Islet precursor cell (in vitro differentiated cells): ENCODE measurements at regions not wholly inside any gene's neighbourhood (a gene's known extent, or its start where the extent isn't known, plus 50 kb on each side); places are given as distances from the start of the nearest gene placed in this dataset.
"Not testable (repeated sequence)": the region's sequence is repeated elsewhere in the genome, so short reads cannot be mapped to it uniquely, and the experiment has no call there.

Source experiments
- DNase-seq: peaks from one replicate; pipeline ENCODE4 v3.0.0-alpha.2; 2018

DNA sequence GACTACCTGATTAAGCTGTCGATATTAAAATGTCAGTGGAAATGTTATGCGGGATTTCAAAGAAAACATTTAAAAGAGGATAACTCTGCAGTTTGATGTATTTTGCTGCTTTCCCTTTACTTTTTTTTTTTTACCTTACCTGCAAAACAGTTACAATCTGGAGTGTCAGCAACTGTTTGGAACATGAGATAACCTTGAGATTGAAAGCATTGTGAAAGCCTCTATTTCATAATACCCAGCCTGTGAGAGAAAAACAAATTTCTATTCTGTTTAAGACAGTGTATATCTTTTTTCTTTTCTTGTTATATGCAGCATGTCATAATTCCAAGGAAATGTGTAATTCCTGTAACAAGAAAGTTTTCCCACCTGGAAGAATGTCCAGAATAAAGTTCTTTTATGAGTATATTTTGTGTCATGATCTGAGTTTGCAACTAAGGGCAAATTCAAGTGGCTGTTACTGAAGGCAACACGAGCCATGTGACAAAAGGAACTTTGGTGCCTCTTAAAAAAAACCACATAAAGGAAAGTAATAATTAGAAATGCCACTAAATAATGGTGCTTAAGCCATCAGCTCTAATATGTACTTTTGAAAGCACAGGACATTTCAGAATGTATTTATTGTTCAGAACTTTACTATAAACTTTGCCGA lies 297.0 kb upstream of the DSEL start:
- no peak for DNase-seq

DNA sequence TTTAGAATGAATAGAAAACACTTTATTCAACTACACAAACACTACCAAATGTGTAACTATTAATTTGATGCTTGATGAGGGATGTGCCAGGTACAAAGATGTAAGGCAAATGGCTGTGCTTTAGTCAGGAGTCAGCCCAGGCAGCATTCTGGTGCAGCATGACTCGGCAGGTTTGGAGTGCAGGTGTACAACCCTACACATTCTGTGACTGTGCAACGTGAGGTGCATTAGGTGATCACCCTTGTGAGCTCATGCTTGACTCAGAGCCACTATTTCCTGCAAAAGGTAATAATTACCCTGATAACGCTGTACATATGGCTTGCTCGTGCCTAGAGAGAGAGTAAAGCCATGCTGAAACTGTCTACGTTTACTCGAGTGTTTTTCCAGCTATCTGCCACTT lies 288.7 kb upstream of the DSEL start:
- DNase-seq: no peak

DNA sequence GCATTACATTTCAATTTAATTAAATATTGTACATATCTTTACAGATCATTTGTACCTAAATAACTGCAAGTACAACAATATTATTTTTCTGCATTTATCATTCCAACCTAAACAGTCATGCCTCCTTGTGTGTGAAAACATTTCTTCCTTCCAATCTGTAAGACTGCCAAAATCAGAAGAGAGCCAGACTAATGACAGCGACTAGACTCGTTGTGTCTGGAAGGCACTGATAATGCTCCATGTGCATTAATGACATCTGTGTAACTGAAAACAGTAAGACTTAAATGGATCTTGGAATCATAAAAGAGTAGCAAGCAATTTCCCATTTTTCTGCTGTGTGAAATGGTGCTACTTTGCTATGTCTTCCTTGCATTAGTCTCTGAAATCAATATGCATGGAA lies 278.0 kb upstream of the DSEL start:
- no peak for DNase-seq

DNA sequence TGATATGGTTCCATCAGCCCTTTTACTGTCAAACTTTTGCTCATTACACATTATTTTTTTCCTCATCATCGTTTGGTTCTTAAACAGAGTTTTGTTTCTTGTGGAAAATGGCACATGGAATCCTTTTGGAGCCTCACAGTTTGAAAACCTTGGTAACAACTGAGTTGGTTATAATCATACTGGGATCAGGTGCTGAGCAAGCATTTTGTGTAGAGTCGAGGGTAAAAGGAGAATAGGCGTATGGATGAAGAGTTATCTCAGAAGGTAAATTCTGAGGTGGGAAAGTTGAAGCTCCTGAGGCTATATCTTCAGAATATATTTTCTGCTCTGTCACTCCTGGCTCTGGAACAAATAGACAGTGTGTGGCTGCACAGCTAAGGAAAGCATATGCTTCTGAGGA lies 274.0 kb upstream of the DSEL start:
- DNase-seq: no peak

DNA sequence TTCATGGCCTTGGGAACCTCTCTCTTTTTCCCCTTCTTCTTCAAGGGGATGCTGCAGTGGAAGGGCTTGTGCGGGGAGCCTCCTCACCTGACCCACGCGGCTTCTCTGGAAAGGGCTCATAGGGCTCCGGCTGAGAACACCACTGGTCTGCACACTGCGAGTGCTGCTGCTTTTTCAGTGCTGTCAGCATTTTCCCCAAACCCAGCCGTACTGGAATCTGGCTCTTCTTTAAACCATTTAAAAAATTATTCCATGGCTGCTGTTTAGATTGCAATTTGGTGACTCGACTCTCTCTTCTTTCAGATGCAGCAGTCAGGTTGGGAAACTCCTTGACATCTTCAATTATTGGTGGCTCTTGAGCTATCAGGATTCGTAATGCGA lies 272.6 kb upstream of the DSEL start:
- DNase-seq: no peak

DNA sequence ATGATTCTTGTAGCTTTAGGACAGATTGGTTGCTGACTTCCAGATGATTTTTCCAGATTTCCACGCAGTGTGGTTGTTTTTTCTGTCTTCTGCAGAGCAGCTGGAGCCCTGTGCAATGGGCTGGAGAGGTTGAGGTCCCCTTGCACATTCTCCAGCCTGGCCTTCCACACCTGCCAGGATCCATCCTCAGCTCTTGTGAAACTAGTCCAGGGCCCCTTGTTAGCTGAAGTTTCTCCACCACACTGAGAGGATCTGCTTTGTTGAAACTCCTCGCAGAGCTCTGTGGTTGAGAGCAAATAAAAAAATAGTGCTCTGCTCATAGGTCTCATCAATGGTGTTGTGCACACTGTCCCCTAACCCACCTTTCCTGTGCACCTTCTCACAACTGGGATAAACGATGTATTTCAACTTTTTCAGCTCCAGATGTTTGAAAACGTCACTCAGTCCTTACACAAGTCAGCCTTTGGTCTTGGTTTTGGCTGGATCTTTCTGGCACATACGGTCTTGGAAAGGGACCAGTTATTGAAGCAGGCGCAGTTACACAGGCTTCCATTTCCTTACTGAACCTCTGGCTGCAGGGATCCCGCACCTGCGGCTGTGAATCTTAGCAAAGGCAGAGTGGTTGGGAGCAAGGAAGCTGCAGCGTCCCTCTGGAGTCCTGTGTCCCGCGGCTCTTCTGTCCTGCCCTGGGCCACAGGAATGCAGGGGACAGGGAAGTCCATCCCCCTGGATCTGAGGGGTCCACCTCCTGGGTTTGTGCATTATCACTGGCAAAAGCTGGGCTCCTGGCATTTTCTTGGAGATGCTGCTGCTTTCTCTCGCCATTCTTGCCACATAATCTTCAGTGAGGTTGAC lies 272.0 kb upstream of the DSEL start:
- DNase-seq: no peak

DNA sequence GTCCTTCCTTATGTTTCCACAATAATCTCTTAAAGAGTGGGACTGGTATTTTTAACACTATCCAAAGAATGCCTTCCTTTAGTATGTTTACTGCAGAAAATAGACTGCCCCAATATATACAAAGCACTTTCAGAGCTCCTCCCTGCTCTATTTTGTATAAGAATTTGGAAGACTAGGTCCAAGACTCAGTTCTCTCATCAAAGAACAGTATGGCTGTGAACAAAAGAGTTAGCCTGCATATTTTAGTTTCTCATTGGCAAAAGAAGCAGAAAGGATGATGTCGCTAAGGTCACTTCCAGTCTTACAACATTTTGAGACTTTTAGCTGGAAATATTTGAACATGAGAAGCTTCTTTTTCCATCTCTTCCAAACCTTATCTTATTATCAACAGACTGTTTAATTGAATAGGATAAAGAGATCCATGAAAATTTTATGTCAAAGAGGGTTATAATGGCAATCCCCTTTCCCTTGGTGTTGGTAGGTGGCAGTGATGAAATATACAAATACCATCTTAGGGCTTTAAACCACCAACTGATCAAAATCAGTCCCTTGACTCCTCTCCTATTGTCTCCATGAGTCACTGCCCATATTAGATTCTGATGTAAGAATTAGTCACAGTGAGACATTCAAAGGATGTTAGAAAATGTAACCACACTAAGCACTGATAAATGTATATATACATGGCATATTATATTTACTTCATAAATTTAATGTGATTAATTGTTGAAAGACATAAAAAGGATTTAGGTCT lies 266.9 kb upstream of the DSEL start:
- no peak for DNase-seq

DNA sequence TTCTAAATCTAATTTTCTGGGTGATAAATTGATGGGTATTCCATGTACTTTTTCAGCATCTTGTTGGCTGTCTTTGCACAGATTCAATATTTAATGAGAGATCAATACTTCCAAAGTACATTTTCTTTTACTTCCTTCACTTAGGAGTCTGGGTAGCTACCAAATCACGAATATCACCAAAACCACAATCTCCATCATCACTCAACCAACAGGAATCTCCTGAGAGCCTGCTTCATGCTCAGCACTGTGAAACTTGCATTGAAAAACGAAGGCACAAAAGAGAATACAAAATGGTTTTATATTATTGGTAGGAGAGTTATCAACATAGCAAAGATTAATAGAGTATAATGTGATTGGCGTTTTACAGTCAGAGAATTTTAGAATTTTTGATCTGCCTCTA lies 261.5 kb upstream of the DSEL start:
- no peak for DNase-seq

DNA sequence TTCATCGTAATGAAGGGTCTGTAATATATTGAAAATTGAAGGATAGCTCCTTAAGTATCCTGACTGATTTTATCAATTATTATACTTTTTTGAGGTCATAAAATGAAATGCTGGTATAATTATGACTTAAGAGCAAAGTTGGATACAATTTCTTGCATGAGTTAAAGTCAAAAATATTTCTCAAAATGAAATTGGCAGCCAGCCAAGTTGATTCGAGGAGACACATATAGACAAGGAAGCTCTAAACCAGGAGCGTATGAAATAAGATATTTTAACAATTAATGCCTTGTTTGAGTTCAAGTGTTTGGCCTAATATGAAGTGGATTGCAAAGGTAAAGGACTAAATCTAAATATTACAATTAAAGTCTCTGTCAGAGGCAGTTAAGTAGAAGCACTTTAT lies 260.4 kb upstream of the DSEL start:
- no peak for DNase-seq

DNA sequence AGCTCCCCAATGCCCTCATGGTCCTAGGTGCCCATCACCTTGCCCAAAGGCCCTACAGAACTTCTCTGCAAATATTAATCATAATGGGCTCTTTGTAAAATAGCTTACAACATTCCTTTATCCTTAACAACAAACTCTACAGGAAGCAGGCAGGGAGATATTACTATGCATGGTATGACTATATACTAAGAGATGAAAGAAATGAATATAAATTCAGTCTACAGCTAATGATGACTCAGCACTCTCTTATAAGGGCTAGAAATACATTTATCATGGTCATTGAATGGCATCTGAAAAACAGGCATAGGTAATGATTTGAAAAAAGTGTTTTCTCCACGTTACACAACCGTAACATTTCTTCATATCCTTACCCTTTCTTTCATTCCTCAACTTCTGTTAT lies 254.8 kb upstream of the DSEL start:
- DNase-seq: no peak

DNA sequence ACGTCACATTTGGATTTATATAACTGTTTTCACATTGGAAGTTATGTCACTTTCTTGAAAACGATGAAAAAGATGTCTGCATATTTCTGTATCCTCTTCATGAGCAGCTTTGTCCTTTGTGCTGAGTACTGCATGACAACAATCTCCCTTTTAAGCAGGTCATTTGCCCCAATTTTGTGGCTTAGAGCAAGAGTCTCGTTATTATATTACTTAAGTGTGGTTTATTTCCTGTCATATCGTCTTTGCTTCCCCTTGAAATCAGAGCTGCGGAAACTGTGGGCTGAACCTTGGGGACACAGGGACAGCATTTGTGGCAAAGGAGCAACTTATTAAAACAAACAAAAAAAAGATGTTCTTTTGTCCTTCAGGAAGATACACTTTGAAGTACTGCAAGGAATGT lies 254.0 kb upstream of the DSEL start:
- no peak for DNase-seq

DNA sequence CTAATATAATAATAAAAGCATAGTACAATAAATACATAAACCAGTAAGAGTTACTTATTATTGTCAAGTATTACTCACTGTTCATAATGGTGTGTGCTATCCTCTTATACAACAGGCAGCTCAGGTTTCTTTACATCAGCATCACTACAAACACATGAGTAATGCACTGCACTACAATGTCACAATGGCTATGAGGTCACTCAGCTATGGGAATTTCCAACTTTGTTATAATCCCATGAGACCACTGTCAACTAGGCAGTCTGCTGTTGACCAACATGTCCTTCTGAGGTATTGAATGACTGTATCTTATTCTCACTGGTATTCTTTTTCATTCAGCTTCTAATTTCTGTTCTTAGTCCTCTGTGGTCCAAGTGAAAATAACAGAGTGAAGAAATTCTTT lies 250.4 kb upstream of the DSEL start:
- DNase-seq: no peak

DNA sequence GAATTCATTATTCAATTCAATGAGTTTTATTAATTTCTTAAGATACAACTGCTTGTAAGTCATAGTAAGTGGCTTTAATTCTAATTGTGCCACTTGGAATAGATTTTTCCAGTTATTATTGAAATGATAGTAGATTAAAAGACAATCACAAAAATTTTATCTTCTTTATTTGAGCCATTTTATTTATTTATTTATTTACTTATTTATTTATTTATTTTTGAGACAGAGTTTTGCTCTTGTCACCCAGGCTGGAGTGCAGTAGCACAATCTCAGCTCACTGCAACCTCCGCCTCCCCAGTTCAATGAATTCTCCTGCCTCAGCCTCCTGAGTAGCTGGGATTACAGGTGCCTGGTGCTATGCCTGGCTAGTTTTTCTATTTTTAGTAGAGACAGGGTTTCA lies 235.7 kb upstream of the DSEL start:
- DNase-seq: not testable (repeated sequence)

DNA sequence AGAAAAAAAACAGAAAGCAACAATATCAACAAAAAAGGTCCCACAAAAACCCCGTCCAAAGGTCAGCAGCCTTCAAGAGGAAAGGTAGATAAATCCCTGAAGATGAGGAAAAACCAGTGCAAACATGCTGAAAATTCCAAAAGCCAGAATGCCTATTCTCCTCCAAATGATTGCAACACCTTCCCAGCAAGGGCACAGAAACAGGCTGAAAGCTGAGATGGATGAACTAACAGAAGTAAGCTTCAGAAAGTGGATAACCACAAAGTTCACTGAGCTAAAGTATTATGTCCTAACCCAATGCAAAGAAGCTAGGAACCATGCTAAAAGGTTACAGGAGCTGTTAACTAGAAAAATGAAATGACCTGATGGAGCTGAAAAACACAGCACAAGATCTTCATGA lies 226.4 kb upstream of the DSEL start:
- no peak for DNase-seq

DNA sequence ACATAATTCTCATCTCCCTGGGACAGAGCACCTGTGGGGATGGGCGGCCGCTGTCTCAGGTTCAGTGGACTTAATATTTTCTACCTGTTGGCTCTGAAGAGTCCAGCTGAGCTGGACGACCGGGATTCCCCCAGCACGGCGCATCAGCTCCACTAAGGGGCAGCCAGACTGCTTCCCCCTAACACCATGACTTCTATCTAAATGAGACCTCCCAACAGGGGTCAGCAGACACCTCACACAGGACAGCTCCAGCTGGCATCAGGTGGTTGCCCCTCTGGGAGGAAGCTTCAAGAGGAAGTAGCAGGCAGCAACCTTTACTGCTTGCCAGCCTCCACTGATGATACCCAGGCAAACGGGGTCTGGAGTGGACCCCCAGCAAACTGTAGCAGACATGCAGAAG lies 226.0 kb upstream of the DSEL start:
- DNase-seq: no peak

DNA sequence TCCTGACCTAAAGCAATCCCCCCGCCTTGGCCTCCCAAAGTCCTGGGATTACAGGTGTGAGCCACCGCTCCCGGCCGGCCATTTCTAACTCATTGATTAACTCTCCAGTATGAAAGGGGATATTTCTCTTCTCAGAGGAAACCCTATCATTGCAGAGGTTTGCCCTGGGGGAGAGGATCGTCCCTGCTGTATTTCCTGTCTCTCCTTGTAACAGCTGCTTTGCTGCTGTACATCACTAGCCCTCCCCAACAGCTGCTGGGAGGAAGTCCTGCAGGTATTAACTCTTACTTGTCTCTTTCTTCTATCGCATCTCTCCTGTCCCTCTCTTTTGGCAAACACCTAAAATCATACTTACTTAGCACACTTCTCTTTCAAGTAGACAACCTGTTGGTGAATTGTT lies 219.0 kb upstream of the DSEL start:
- no peak for DNase-seq

DNA sequence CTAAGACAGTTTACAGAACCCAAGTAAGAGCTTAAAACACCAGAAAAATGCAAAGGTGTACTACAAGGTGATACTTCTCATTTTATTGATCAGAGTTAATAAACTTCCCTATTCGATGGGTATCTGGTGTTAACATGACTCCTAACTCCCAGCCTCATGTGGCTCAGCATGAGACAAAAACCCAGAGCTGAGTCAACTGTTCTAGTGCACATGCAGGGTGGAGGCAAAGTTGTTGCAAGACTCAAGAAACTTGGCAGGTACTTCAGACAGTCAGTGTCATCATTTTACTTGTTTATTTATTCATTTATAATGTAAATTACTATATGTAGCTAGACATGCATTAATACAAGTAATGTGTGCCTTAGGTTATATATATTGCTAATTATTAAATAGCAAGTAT lies 216.6 kb upstream of the DSEL start:
- DNase-seq: no peak

DNA sequence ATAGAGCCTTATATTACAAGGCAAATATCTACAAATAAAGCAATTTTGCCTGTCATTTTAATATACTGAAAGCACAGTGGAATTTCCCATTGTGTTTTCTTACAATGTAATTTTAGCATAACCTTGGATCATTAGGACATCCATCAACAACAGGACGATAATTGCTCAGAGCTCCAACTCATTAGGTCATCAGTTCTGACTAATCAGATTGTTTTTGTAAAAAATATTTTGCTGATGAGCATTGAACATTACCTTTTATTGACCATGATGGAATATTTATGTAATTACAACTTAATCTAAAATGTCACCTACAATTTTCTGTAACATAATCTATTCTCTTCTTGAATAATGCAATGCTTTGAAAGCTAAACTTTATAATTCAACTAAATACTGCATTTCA lies 215.3 kb upstream of the DSEL start:
- no peak for DNase-seq

DNA sequence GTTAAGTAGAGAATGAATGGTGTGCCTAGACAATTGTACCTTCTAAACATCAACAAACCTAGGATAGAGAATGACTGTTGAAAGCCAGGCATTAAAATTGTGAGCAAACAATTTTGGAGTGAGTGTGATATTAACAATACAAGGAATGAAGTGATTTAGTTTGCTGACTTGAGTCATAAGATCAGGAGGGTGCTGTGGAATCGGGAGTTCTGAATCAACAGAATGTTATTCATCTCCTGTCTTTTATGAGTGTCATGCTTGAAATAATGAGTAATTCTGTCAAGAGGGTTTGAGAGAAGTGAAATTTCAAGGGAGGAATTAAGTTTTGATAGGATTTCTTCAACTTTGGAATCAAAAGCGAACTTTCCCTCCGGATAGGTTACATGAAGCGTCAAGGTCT lies 214.4 kb upstream of the DSEL start:
- no peak for DNase-seq

DNA sequence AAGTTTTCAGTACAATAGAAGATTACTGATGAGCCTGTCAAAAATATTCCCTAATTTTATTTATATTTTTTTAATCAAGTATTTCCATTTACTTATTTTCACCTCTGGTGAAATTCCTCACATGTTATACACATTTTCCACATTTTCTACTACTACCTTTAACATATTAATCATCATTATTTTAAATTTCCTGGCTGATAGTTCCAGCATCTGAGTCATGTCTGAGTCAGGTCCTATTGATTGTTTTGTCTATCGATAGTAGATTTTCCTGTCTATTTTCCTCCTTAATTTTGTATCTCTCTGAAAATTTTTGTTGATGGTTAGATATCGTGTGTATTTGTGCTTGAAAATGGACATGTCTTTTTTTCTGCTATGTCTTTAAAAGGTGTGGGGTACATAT lies 211.8 kb upstream of the DSEL start:
- DNase-seq: no peak

DNA sequence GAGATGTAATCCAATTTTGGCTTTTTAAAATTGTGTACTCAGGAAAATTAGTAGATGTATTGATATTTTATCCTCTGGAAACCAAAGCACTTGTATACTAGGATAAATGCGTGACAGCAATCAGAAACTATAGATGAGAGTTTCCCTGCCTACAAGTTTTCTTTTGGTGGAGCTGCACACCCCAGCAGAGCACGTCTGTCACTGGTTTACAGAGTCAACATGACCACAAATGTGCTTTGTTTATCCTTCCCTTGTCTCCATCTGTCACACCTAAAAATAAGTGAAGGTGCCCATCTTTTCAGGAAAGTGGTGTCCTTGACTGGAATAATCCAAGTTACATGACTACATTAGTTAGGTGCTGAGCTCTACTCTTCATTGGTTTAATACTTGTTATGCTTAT lies 210.4 kb upstream of the DSEL start:
- no peak for DNase-seq

DNA sequence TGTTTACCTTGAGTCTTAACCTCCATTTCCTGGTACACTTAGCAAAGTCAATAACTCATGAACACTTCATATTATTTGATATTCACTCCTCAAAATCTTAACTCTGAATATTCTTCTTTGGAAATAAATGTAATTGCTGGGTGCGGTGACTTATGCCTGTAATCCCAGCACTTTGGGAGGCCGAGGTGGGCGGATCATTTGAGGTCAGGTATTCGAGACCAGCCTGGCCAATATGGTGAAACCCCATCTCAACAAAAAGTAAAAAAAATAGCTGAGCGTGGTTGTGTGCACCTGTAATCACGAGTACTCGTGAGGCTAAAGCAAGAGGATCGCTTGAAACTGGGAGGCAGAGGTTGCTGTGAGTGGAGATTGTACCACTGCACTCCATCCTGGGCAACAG lies 201.3 kb upstream of the DSEL start:
- DNase-seq: no peak

DNA sequence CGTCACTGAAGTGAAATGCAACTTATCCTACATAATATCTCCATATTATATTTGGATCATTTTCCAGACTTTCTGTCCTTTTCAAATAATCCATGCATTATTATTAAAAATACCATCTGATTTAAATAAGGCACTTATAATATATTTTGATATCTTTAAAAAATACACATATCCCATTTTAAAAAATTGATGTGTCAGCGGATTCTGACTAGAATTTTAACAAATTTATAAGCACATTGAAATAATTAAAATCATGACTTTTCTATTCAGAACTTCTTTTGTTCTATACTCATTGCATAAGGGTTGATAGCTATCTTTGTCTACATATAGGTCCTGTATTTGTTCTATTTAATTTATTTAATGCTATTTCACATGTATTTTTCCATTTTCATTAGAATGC lies 199.0 kb upstream of the DSEL start:
- no peak for DNase-seq

DNA sequence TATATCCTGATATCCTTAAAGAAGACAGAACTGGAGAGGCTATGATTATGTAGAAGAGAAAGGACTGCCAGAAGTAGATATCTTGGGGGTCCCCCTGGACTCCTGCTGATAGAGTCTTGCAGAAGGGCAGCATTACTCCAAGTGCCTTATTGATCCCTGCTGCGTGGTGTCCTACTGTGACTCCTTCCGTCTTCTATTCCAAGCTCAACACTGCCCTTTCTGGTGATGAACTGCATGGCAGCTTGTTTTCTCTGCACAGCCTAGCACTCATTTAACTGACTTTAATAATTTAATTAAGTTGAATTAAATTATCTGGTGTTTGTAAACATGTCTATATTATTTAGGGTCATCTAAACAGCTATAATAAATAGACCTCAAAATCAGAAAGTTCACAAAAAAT lies 194.1 kb upstream of the DSEL start:
- DNase-seq: no peak
